A549 (cell line): ENCODE measurements at regions not wholly inside any gene's neighbourhood (a gene's known extent, or its start where the extent isn't known, plus 50 kb on each side); places are given as distances from the start of the nearest gene placed in this dataset.

Experiments
- CBX8 ChIP-seq: fragments of 200-600 bp; sonication (generic); IDR thresholded peaks from 2 replicates; pipeline ENCODE4 v1.6.1; 2016
- EP300 ChIP-seq, 2 experiments: fragments of >200 bp; sonication (Bioruptor Twin); formaldehyde crosslinking; IDR thresholded peaks; 2 replicates in 1 of 2; 3 replicates in 1 of 2; pipeline ENCODE4 v1.6.1; 2016 to 2017
- FOSL2 ChIP-seq, 2 experiments: fragments of 450-650 bp in 1 of 2; fragments of >200 bp in 1 of 2; sonication (Bioruptor Twin) in 1 of 2; formaldehyde crosslinking; IDR thresholded peaks; 2 replicates each; pipeline versions ENCODE4 v1.5.0 to v1.6.1; 2016 to 2020; ENCODE audit warnings: mild to moderate bottlenecking in 1 of 2, moderate library complexity in 1 of 2
- HDAC2 ChIP-seq: fragments of 200-600 bp; sonication (generic); IDR thresholded peaks from 2 replicates; pipeline ENCODE4 v1.6.1; 2016
- KDM5A ChIP-seq: fragments of 200-600 bp; sonication (generic); IDR thresholded peaks from 2 replicates; pipeline ENCODE4 v1.6.1; 2016; ENCODE audit warnings: antibody characterized with exemption, mild to moderate bottlenecking
- MAZ ChIP-seq: fragments of 150-350 bp; IDR thresholded peaks from 2 replicates; pipeline ENCODE4 v1.6.1; 2014; ENCODE audit warnings: antibody characterized with exemption, low read depth, low read length, borderline replicate concordance
- POLR2A ChIP-seq: IDR thresholded peaks from 2 replicates; pipeline ENCODE4 v1.6.1; 2012; ENCODE audit warnings: mild to moderate bottlenecking, low read length
- SMC3 ChIP-seq: fragments of >200 bp; sonication (Bioruptor Twin); formaldehyde crosslinking; IDR thresholded peaks from 3 replicates; pipeline ENCODE4 v1.6.1; 2018; ENCODE audit warnings: inconsistent platforms
- TF ChIP-seq, protein P1 (sequence below): fragments of >200 bp; sonication (Bioruptor Twin); formaldehyde crosslinking; IDR thresholded peaks from 3 replicates; pipeline ENCODE4 v1.5.1; 2016
- TF ChIP-seq, protein P2 (sequence below): fragments of 200-600 bp; sonication (generic); IDR thresholded peaks from 2 replicates; pipeline ENCODE4 v1.6.1; 2016; ENCODE audit warnings: antibody characterized with exemption, mild to moderate bottlenecking, moderate library complexity

DNA sequence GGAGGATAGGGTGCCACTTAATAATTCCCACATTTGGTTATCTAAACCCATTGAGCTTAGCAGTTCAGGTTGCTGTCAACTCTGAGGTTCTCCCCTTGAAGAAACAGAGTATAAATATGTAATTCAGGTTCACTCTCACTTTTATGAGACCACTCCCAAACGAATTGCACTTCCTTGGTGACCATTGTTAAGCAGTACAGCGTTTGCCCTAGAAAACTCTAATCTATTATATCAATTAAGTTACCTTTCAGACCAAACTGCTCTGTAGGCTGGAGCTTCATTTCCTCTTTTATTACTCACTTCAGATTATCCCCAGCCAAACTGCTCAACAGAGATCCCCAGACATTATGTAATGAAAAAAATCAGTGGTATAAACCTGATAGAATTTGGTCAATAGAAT, 1317.0 kb upstream of the ACO1 start:
- TF ChIP-seq, protein P1, sequence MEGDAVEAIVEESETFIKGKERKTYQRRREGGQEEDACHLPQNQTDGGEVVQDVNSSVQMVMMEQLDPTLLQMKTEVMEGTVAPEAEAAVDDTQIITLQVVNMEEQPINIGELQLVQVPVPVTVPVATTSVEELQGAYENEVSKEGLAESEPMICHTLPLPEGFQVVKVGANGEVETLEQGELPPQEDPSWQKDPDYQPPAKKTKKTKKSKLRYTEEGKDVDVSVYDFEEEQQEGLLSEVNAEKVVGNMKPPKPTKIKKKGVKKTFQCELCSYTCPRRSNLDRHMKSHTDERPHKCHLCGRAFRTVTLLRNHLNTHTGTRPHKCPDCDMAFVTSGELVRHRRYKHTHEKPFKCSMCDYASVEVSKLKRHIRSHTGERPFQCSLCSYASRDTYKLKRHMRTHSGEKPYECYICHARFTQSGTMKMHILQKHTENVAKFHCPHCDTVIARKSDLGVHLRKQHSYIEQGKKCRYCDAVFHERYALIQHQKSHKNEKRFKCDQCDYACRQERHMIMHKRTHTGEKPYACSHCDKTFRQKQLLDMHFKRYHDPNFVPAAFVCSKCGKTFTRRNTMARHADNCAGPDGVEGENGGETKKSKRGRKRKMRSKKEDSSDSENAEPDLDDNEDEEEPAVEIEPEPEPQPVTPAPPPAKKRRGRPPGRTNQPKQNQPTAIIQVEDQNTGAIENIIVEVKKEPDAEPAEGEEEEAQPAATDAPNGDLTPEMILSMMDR, result no peak
- TF ChIP-seq MAZ (no peak), EP300 (IDR thresholded peaks at IDR 0.05) (no peak), SMC3 (no peak), HDAC2 (no peak), KDM5A (no peak), POLR2A (no peak), FOSL2 (IDR thresholded peaks at IDR 0.05) (no peak), FOSL2 (CRISPR knock-in tag; IDR thresholded peaks at IDR 0.05) (no peak), CBX8 (no peak)
- TF ChIP-seq, protein P2, sequence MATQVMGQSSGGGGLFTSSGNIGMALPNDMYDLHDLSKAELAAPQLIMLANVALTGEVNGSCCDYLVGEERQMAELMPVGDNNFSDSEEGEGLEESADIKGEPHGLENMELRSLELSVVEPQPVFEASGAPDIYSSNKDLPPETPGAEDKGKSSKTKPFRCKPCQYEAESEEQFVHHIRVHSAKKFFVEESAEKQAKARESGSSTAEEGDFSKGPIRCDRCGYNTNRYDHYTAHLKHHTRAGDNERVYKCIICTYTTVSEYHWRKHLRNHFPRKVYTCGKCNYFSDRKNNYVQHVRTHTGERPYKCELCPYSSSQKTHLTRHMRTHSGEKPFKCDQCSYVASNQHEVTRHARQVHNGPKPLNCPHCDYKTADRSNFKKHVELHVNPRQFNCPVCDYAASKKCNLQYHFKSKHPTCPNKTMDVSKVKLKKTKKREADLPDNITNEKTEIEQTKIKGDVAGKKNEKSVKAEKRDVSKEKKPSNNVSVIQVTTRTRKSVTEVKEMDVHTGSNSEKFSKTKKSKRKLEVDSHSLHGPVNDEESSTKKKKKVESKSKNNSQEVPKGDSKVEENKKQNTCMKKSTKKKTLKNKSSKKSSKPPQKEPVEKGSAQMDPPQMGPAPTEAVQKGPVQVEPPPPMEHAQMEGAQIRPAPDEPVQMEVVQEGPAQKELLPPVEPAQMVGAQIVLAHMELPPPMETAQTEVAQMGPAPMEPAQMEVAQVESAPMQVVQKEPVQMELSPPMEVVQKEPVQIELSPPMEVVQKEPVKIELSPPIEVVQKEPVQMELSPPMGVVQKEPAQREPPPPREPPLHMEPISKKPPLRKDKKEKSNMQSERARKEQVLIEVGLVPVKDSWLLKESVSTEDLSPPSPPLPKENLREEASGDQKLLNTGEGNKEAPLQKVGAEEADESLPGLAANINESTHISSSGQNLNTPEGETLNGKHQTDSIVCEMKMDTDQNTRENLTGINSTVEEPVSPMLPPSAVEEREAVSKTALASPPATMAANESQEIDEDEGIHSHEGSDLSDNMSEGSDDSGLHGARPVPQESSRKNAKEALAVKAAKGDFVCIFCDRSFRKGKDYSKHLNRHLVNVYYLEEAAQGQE, result no peak
